H9 (cell line): ENCODE measurements at regions not wholly inside any gene's neighbourhood (a gene's known extent, or its start where the extent isn't known, plus 50 kb on each side); places are given as distances from the start of the nearest gene placed in this dataset.

Experiments
- DNase-seq: peaks from one replicate; pipeline ENCODE4 v3.0.0-alpha.2; 2017
- H2AFZ ChIP-seq: one replicate; pipeline ENCODE4 v1.6.1; 2013; ENCODE audit warnings: mild to moderate bottlenecking, low read length, control low read depth, moderate library complexity
- H2AK5ac ChIP-seq: 2 replicates; pipeline ENCODE4 v1.6.1; 2013; ENCODE audit warnings: low read length, control low read depth, mixed read lengths; ENCODE audit not compliant: insufficient read length
- H2BK120ac ChIP-seq: one replicate; pipeline ENCODE4 v1.6.1; 2013; ENCODE audit warnings: low read depth, mild to moderate bottlenecking, low read length, control low read depth, inconsistent platforms; ENCODE audit not compliant: poor library complexity, severe bottlenecking
- H2BK12ac ChIP-seq: 2 replicates; pipeline ENCODE4 v1.6.1; 2013; ENCODE audit warnings: low read length, control low read depth, mixed read lengths, low read depth; ENCODE audit not compliant: insufficient read length
- H2BK15ac ChIP-seq: 2 replicates; pipeline ENCODE4 v1.6.1; 2013; ENCODE audit warnings: low read depth, low read length, control low read depth
- H2BK20ac ChIP-seq: one replicate; pipeline ENCODE4 v1.6.1; 2013; ENCODE audit warnings: low read depth, mild to moderate bottlenecking, low read length, control low read depth, inconsistent platforms; ENCODE audit not compliant: poor library complexity, severe bottlenecking
- H2BK5ac ChIP-seq: 2 replicates; pipeline ENCODE4 v1.6.1; 2013; ENCODE audit warnings: low read length, control low read depth, mixed read lengths; ENCODE audit not compliant: insufficient read length
- H3K14ac ChIP-seq: 2 replicates; pipeline ENCODE4 v1.6.1; 2013; ENCODE audit warnings: low read length, control low read depth; ENCODE audit not compliant: insufficient read depth
- H3K18ac ChIP-seq: 2 replicates; pipeline ENCODE4 v1.6.1; 2013; ENCODE audit warnings: low read depth, mild to moderate bottlenecking, mixed read lengths, low read length, control low read depth; ENCODE audit not compliant: insufficient read length
- H3K23ac ChIP-seq: 2 replicates; pipeline ENCODE4 v1.6.1; 2013; ENCODE audit warnings: low read length, control low read depth, mixed read lengths, low read depth; ENCODE audit not compliant: insufficient read length
- H3K23me2 ChIP-seq: 2 replicates; pipeline ENCODE4 v1.6.1; 2013; ENCODE audit warnings: low read depth, mild to moderate bottlenecking, mixed read lengths, low read length, control low read depth; ENCODE audit not compliant: insufficient read length, poor library complexity, severe bottlenecking
- H3K27ac ChIP-seq: 2 replicates; pipeline ENCODE4 v1.5.1; 2013; ENCODE audit warnings: low read length, control low read depth, mixed read lengths, low read depth; ENCODE audit not compliant: insufficient read length
- H3K27me3 ChIP-seq: 2 replicates; pipeline ENCODE4 v1.6.1; 2013; ENCODE audit warnings: low read length, control low read depth, inconsistent platforms; ENCODE audit not compliant: insufficient read depth
- H3K4ac ChIP-seq: 2 replicates; pipeline ENCODE4 v1.6.1; 2013; ENCODE audit warnings: low read depth, mild to moderate bottlenecking, control low read depth, inconsistent platforms, low read length, moderate library complexity
- H3K4me1 ChIP-seq: 2 replicates; pipeline ENCODE4 v1.6.1; 2013; ENCODE audit warnings: low read length, control low read depth, inconsistent platforms; ENCODE audit not compliant: insufficient read depth
- H3K4me2 ChIP-seq: 2 replicates; pipeline ENCODE4 v1.6.1; 2013; ENCODE audit warnings: low read length, control low read depth, mixed read lengths; ENCODE audit not compliant: insufficient read length, insufficient read depth
- H3K56ac ChIP-seq: 2 replicates; pipeline ENCODE4 v1.6.1; 2013; ENCODE audit warnings: low read depth, mild to moderate bottlenecking, mixed read lengths, low read length, control low read depth; ENCODE audit not compliant: insufficient read length
- H3K79me1 ChIP-seq: 2 replicates; pipeline ENCODE4 v1.6.1; 2013; ENCODE audit warnings: low read depth, mild to moderate bottlenecking, moderate library complexity, low read length, control low read depth, inconsistent platforms; ENCODE audit not compliant: insufficient read depth, poor library complexity, severe bottlenecking
- H3K79me2 ChIP-seq: 2 replicates; pipeline ENCODE4 v1.6.1; 2013; ENCODE audit warnings: low read length, control low read depth, inconsistent platforms; ENCODE audit not compliant: insufficient read depth
- H3K9ac ChIP-seq: 2 replicates; pipeline ENCODE4 v1.6.1; 2013; ENCODE audit warnings: low read length, control low read depth, mixed read lengths; ENCODE audit not compliant: insufficient read length; ENCODE audit errors: extremely low read depth
- H3K9me3 ChIP-seq: one replicate; pipeline ENCODE4 v1.6.1; 2013; ENCODE audit warnings: low read depth, low read length, inconsistent platforms; ENCODE audit not compliant: control insufficient read depth
- H3T11ph ChIP-seq: one replicate; pipeline ENCODE4 v1.6.1; 2013; ENCODE audit warnings: mild to moderate bottlenecking, low read length, control low read depth, inconsistent platforms
- H4K20me1 ChIP-seq: one replicate; pipeline ENCODE4 v1.6.1; 2013; ENCODE audit not compliant: control insufficient read depth, insufficient read length, insufficient read depth
- H4K5ac ChIP-seq: 2 replicates; pipeline ENCODE4 v1.6.1; 2013; ENCODE audit warnings: low read depth, mild to moderate bottlenecking, mixed read lengths, low read length, control low read depth; ENCODE audit not compliant: insufficient read length
- H4K8ac ChIP-seq: replicated peaks from 2 replicates; pipeline ENCODE4 v1.6.1; 2013; ENCODE audit warnings: low read length, control low read depth, mixed read lengths, low read depth; ENCODE audit not compliant: insufficient read length
- H4K91ac ChIP-seq: 2 replicates; pipeline ENCODE4 v1.6.1; 2013; ENCODE audit warnings: low read depth, mild to moderate bottlenecking, moderate library complexity, mixed read lengths, low read length, control low read depth; ENCODE audit not compliant: insufficient read length
- H3K27ac Mint-ChIP-seq, 3 experiments: 2 replicates in 2 of 3; 3 replicates in 1 of 3; pipeline ENCODE4 v1.8.0; 2020 to 2021; ENCODE audit warnings: mixed read lengths in 3 of 3, mild to moderate bottlenecking in 1 of 3, moderate library complexity in 1 of 3
- H3K27me3 Mint-ChIP-seq: 2 replicates; pipeline ENCODE4 v1.8.0; 2021; ENCODE audit warnings: low read depth, mild to moderate bottlenecking, moderate library complexity, mixed read lengths
- H3K36me3 Mint-ChIP-seq, 3 experiments: 2 replicates in 2 of 3; 3 replicates in 1 of 3; pipeline ENCODE4 v1.8.0; 2020 to 2021; ENCODE audit warnings: low read depth in 3 of 3, mixed read lengths in 3 of 3; ENCODE audit not compliant: insufficient read depth in 1 of 3
- H3K4me1 Mint-ChIP-seq, 2 experiments: 2 replicates each; pipeline ENCODE4 v1.8.0; 2020; ENCODE audit warnings: mixed read lengths in 2 of 2
- H3K4me3 Mint-ChIP-seq, 2 experiments: 2 replicates in 1 of 2; 3 replicates in 1 of 2; pipeline ENCODE4 v1.8.0; 2020 to 2021; ENCODE audit warnings: mild to moderate bottlenecking in 2 of 2, mixed read lengths in 2 of 2, moderate library complexity in 1 of 2
- H3K9me3 Mint-ChIP-seq, 2 experiments: 2 replicates in 1 of 2; 3 replicates in 1 of 2; pipeline ENCODE4 v1.8.0; 2020; ENCODE audit warnings: mild to moderate bottlenecking in 2 of 2, mixed read lengths in 2 of 2, moderate library complexity in 1 of 2
- CTCF ChIP-seq: fragments of 200-600 bp; sonication (generic); conservative IDR thresholded peaks from 3 replicates; pipeline ENCODE4 v1.8.0; 2021; ENCODE audit warnings: antibody characterized with exemption, mild to moderate bottlenecking
- WGBS: extraction: QIAGEN DNeasy Blood & Tissue Kit; methylation state at CpG from one replicate; pipeline ENCODE4 v1.1.7; 2013; ENCODE audit warnings: missing lambda C conversion rate, low lambda C conversion rate, mixed read lengths; ENCODE audit not compliant: insufficient read length; ENCODE audit errors: extremely low coverage; 5-methylcytosine and 5-hydroxymethylcytosine counted together

GRCh38 chr5:179475208-179475751 is 75.1 kb upstream of the RUFY1 start:
- no peaks in the 10 kb centered on the region for H3K79me1 ChIP-seq
- DNase-seq = peak; percentile 46
- H4K8ac ChIP-seq = no peak overlapping the region
- H3K27ac Mint-ChIP-seq = no peak overlapping the region; a peak in 1 of 7 replicates
- no peaks in the 10 kb centered on the region for H3K79me2 ChIP-seq
- H3K4me3 Mint-ChIP-seq = no peak overlapping the region
- no peak overlapping the region for H3K56ac ChIP-seq
- no peak overlapping the region for H3K14ac ChIP-seq
- no CpG with 5 or more reads among the region's 19 CpGs for WGBS
- no peak overlapping the region for H2AFZ ChIP-seq
- H2BK5ac ChIP-seq = no peak overlapping the region
- H4K20me1 ChIP-seq = no peaks in the 10 kb centered on the region
- no peaks in the 10 kb centered on the region for H3K23me2 ChIP-seq
- no peak overlapping the region for H2BK120ac ChIP-seq
- TF ChIP-seq CTCF = no peak
- H4K5ac ChIP-seq = no peak overlapping the region
- H3K18ac ChIP-seq = no peak overlapping the region
- H3K23ac ChIP-seq = no peak overlapping the region
- no peaks in the 10 kb centered on the region; a peak in 1 of 4 replicates for H3K4me1 Mint-ChIP-seq
- H3K4me1 ChIP-seq = no peaks in the 10 kb centered on the region
- H2BK15ac ChIP-seq = no peak overlapping the region
- H3K4ac ChIP-seq = no peak overlapping the region
- no peak overlapping the region for H2BK12ac ChIP-seq
- H3K36me3 Mint-ChIP-seq = peaks cover 0 to 5% (median under 1%) of the 10 kb centered on the region in 3 experiments; a peak in 4 of 7 replicates
- no peak overlapping the region for H4K91ac ChIP-seq
- H3K27me3 ChIP-seq = no peaks in the 10 kb centered on the region
- H2AK5ac ChIP-seq = no peak overlapping the region
- no peak overlapping the region for H3K9ac ChIP-seq
- H3K4me2 ChIP-seq = no peak overlapping the region
- H2BK20ac ChIP-seq = no peak overlapping the region
- H3K9me3 ChIP-seq = no peaks in the 10 kb centered on the region
- H3K27ac ChIP-seq = no peak overlapping the region
- H3K27me3 Mint-ChIP-seq = no peaks in the 10 kb centered on the region
- no peak overlapping the region for H3T11ph ChIP-seq
- peaks cover 4 to 5% of the 10 kb centered on the region in 2 experiments for H3K9me3 Mint-ChIP-seq
